GM12878 (cell line): ENCODE measurements at regions not wholly inside any gene's neighbourhood (a gene's known extent, or its start where the extent isn't known, plus 50 kb on each side); places are given as distances from the start of the nearest gene placed in this dataset.

Experiments
- BRCA1 ChIP-seq: IDR thresholded peaks from 2 replicates; pipeline ENCODE4 v1.6.1; 2011; ENCODE audit warnings: low read depth, low read length, improper control_type of control experiment
- CTCF ChIP-seq, 3 experiments: IDR thresholded peaks in 2 of 3; conservative IDR thresholded peaks in 1 of 3; 2 replicates each; pipeline ENCODE4 v1.5.1; 2011; ENCODE audit warnings: low read depth in 3 of 3, low read length in 3 of 3, mild to moderate bottlenecking in 3 of 3, control low read depth in 2 of 3, moderate library complexity in 2 of 3, inconsistent platforms in 1 of 3, mixed read lengths in 1 of 3; ENCODE audit not compliant: control insufficient read depth in 2 of 3, insufficient read depth in 1 of 3; ENCODE audit errors: extremely low read depth in 1 of 3
- HCFC1 ChIP-seq: fragments of 150-350 bp; IDR thresholded peaks from 2 replicates; pipeline ENCODE4 v1.6.1; 2014; ENCODE audit warnings: low read length
- HDAC6 ChIP-seq: fragments of 200-600 bp; sonication (generic); IDR thresholded peaks from one replicate; pipeline ENCODE4 v1.8.0; 2017; ENCODE audit warnings: antibody characterized with exemption; ENCODE audit not compliant: unreplicated experiment
- NRF1 ChIP-seq: conservative IDR thresholded peaks from 2 replicates; pipeline ENCODE4 v1.6.1; 2011; ENCODE audit warnings: mild to moderate bottlenecking, low read depth, low read length, improper control_type of control experiment
- POLR2AphosphoS5 ChIP-seq: IDR thresholded peaks from 2 replicates; pipeline ENCODE4 v1.6.1; 2011; ENCODE audit warnings: mild to moderate bottlenecking, low read length, inconsistent platforms
- RCOR1 ChIP-seq: conservative IDR thresholded peaks from 2 replicates; pipeline ENCODE4 v1.6.1; 2012; ENCODE audit warnings: low read depth, low read length, improper control_type of control experiment
- REST ChIP-seq: IDR thresholded peaks from 2 replicates; pipeline ENCODE4 v1.6.1; 2012; ENCODE audit warnings: mild to moderate bottlenecking, low read depth, low read length
- RFX5 ChIP-seq: IDR thresholded peaks from 2 replicates; pipeline ENCODE4 v1.6.1; 2011; ENCODE audit warnings: low read depth, low read length, improper control_type of control experiment
- SMARCA5 ChIP-seq: fragments of 450-650 bp; IDR thresholded peaks from 2 replicates; pipeline ENCODE4 v1.6.1; 2017; ENCODE audit warnings: mild to moderate bottlenecking
- TCF7 ChIP-seq: IDR thresholded peaks from 2 replicates; pipeline ENCODE4 v1.6.1; 2014; ENCODE audit warnings: antibody characterized with exemption, borderline replicate concordance
- TF ChIP-seq, protein P1 (sequence below): fragments of 450-650 bp; IDR thresholded peaks from 2 replicates; pipeline ENCODE4 v1.6.1; 2016; ENCODE audit warnings: mild to moderate bottlenecking
- TF ChIP-seq, protein P2 (sequence below): IDR thresholded peaks from 2 replicates; pipeline ENCODE4 v1.6.1; 2011; ENCODE audit warnings: borderline replicate concordance, low read depth, mild to moderate bottlenecking, moderate library complexity, mixed read lengths, low read length; ENCODE audit not compliant: insufficient read depth; ENCODE audit errors: extremely low read length
- TF ChIP-seq, protein P3 (sequence below): IDR thresholded peaks from 2 replicates; pipeline ENCODE4 v1.6.1; 2012; ENCODE audit warnings: improper control_type of control experiment, low read depth, low read length; ENCODE audit not compliant: insufficient replicate concordance

GRCh38 chr7:142434666-142435167 is 176.9 kb upstream of the PRSS58 start:
- no peak for TF ChIP-seq REST
- no peak for TF ChIP-seq SMARCA5
- TF ChIP-seq, protein P1, sequence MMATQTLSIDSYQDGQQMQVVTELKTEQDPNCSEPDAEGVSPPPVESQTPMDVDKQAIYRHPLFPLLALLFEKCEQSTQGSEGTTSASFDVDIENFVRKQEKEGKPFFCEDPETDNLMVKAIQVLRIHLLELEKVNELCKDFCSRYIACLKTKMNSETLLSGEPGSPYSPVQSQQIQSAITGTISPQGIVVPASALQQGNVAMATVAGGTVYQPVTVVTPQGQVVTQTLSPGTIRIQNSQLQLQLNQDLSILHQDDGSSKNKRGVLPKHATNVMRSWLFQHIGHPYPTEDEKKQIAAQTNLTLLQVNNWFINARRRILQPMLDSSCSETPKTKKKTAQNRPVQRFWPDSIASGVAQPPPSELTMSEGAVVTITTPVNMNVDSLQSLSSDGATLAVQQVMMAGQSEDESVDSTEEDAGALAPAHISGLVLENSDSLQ: no peak
- TF ChIP-seq CTCF (IDR thresholded peaks at IDR 0.05 in 2 of 3, conservative IDR thresholded peaks at IDR 0.05 in 1 of 3; ENCODE audit: control insufficient read depth in 2 of 3, extremely low read depth in 1 of 3, insufficient read depth in 1 of 3, low read depth in 3 of 3, low read length in 3 of 3): no peak
- TF ChIP-seq HDAC6: no peak
- no peak for TF ChIP-seq TCF7
- TF ChIP-seq BRCA1: no peak
- no peak for TF ChIP-seq HCFC1
- TF ChIP-seq, protein P2, sequence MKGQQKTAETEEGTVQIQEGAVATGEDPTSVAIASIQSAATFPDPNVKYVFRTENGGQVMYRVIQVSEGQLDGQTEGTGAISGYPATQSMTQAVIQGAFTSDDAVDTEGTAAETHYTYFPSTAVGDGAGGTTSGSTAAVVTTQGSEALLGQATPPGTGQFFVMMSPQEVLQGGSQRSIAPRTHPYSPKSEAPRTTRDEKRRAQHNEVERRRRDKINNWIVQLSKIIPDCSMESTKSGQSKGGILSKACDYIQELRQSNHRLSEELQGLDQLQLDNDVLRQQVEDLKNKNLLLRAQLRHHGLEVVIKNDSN: no peak
- no peak for TF ChIP-seq RFX5
- TF ChIP-seq NRF1: no peak
- TF ChIP-seq, protein P3, sequence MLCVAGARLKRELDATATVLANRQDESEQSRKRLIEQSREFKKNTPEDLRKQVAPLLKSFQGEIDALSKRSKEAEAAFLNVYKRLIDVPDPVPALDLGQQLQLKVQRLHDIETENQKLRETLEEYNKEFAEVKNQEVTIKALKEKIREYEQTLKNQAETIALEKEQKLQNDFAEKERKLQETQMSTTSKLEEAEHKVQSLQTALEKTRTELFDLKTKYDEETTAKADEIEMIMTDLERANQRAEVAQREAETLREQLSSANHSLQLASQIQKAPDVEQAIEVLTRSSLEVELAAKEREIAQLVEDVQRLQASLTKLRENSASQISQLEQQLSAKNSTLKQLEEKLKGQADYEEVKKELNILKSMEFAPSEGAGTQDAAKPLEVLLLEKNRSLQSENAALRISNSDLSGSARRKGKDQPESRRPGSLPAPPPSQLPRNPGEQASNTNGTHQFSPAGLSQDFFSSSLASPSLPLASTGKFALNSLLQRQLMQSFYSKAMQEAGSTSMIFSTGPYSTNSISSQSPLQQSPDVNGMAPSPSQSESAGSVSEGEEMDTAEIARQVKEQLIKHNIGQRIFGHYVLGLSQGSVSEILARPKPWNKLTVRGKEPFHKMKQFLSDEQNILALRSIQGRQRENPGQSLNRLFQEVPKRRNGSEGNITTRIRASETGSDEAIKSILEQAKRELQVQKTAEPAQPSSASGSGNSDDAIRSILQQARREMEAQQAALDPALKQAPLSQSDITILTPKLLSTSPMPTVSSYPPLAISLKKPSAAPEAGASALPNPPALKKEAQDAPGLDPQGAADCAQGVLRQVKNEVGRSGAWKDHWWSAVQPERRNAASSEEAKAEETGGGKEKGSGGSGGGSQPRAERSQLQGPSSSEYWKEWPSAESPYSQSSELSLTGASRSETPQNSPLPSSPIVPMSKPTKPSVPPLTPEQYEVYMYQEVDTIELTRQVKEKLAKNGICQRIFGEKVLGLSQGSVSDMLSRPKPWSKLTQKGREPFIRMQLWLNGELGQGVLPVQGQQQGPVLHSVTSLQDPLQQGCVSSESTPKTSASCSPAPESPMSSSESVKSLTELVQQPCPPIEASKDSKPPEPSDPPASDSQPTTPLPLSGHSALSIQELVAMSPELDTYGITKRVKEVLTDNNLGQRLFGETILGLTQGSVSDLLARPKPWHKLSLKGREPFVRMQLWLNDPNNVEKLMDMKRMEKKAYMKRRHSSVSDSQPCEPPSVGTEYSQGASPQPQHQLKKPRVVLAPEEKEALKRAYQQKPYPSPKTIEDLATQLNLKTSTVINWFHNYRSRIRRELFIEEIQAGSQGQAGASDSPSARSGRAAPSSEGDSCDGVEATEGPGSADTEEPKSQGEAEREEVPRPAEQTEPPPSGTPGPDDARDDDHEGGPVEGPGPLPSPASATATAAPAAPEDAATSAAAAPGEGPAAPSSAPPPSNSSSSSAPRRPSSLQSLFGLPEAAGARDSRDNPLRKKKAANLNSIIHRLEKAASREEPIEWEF: no peak
- no peak for TF ChIP-seq RCOR1
- no peak for TF ChIP-seq POLR2AphosphoS5
